Left lung (tissue), 4 donors: ENCODE measurements at regions not wholly inside any gene's neighbourhood (a gene's known extent, or its start where the extent isn't known, plus 50 kb on each side); places are given as distances from the start of the nearest gene placed in this dataset.

Experiments used
- ATAC-seq: fragments of 200-7000 bp; cut with Tn5 transposase; one replicate; pipeline ENCODE4 v1.9.1; 2020; ENCODE audit warnings: moderate library complexity
- DNase-seq, 4 donors: peaks; one replicate each; pipeline ENCODE4 v3.0.0-alpha.2; 2013 to 2020
- H3K27ac ChIP-seq, 2 donors: fragments of 200-600 bp; sonication (generic) in 1 of 2; one replicate each; pipeline versions ENCODE4 v1.5.0 to v1.8.0; 2020 to 2021
- H3K27me3 ChIP-seq, 2 donors: fragments of 200-600 bp; sonication (generic) in 1 of 2; one replicate each; pipeline versions ENCODE4 v1.5.0 to v1.8.0; 2020 to 2021
- H3K36me3 ChIP-seq, 2 donors: fragments of 200-600 bp; sonication (generic) in 1 of 2; one replicate each; pipeline versions ENCODE4 v1.5.0 to v1.8.0; 2020 to 2021
- H3K4me1 ChIP-seq, 2 donors: fragments of 200-600 bp; one replicate each; pipeline ENCODE4 v1.8.0; 2021
- H3K4me3 ChIP-seq, 2 donors: fragments of 200-600 bp; sonication (generic) in 1 of 2; one replicate each; pipeline versions ENCODE4 v1.5.0 to v1.8.0; 2020 to 2021; ENCODE audit warnings: mild to moderate bottlenecking in 1 of 2
- H3K9me3 ChIP-seq, 2 donors: fragments of 200-600 bp; sonication (generic) in 1 of 2; one replicate each; pipeline versions ENCODE4 v1.5.0 to v1.8.0; 2020 to 2021
- intact Hi-C, 2 donors: fragments of 100-400 bp; cut with DNase I; formaldehyde crosslinking; loops; one replicate each; pipeline versions ENCODE4 v1.11.2 to v1.14.2; 2022
- TF ChIP-seq, protein P1 (sequence below), 2 donors: fragments of 200-600 bp; sonication (generic) in 1 of 2; IDR thresholded peaks; one replicate each; pipeline versions ENCODE4 v1.5.0 to v1.8.0; 2021; ENCODE audit warnings: antibody characterized with exemption in 2 of 2
- donor health status: DM: no; HTN: yes; CAD: no.
- donor health status: DM: no; HTN: no; CAD: no.

GRCh38 chr4:27128443-27128842, 267.8 kb downstream of the STIM2 start:
- H3K36me3 ChIP-seq = no peaks in the 10 kb centered on the region
- intact Hi-C loops = no loop called here
- DNase-seq (no peak), ATAC-seq (no peak)
- no peaks in the 10 kb centered on the region for H3K4me1 ChIP-seq
- no peaks in the 10 kb centered on the region for H3K27me3 ChIP-seq
- H3K4me3 ChIP-seq = no peak overlapping the region
- TF ChIP-seq, protein P1, sequence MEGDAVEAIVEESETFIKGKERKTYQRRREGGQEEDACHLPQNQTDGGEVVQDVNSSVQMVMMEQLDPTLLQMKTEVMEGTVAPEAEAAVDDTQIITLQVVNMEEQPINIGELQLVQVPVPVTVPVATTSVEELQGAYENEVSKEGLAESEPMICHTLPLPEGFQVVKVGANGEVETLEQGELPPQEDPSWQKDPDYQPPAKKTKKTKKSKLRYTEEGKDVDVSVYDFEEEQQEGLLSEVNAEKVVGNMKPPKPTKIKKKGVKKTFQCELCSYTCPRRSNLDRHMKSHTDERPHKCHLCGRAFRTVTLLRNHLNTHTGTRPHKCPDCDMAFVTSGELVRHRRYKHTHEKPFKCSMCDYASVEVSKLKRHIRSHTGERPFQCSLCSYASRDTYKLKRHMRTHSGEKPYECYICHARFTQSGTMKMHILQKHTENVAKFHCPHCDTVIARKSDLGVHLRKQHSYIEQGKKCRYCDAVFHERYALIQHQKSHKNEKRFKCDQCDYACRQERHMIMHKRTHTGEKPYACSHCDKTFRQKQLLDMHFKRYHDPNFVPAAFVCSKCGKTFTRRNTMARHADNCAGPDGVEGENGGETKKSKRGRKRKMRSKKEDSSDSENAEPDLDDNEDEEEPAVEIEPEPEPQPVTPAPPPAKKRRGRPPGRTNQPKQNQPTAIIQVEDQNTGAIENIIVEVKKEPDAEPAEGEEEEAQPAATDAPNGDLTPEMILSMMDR (IDR thresholded peaks at IDR 0.05) = no peak
- H3K27ac ChIP-seq = no peak overlapping the region
- peaks cover 0 to 1% of the 10 kb centered on the region in 2 donors for H3K9me3 ChIP-seq

DNA sequence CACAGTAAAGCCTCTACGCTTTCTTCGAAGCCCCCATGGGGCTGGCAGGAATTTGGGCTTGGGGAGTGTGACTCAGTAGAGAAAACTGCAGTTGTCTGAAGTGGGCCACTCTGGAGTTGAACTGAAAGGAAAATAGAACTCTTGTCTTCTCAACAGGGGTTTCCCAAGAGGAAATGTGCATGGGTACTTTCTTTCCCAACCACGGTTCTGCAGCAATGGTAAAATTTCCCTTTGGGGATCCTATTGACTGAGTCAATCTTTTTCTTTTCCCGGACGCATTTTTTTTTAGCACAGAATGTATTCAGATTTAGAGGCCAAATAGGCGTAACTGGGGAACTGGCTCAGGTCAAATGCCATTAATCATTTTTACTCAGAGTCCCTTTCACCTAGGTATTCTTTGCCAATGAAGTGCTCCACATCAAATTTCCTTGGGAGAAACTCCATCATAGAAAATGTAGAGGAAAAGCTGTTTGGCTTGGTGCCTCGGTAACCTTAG, 269.3 kb downstream of the STIM2 start:
- TF ChIP-seq, protein P1 (IDR thresholded peaks at IDR 0.05) = no peak
- Histone ChIP-seq H3K27me3 (no peaks in the 10 kb centered on the region), H3K36me3 (no peaks in the 10 kb centered on the region), H3K27ac (no peak overlapping the region), H3K4me1 (no peaks in the 10 kb centered on the region), H3K4me3 (no peak overlapping the region), H3K9me3 (peaks cover 0 to 7% of the 10 kb centered on the region in 2 donors)
- ATAC-seq (no peak), DNase-seq (no peak)
- intact Hi-C loops = no loop called here

- Histone ChIP-seq H3K4me3 (no peak overlapping the region), H3K9me3 (peaks cover 0 to 17% of the 10 kb centered on the region in 2 donors), H3K36me3 (no peaks in the 10 kb centered on the region), H3K4me1 (no peaks in the 10 kb centered on the region), H3K27me3 (no peaks in the 10 kb centered on the region), H3K27ac (no peak overlapping the region)
- TF ChIP-seq, protein P1 (IDR thresholded peaks at IDR 0.05) = no peak
- intact Hi-C loops = no loop called here
- DNase-seq (no peak), ATAC-seq (no peak)
These were observed 271.9 kb downstream of the STIM2 start for GRCh38 chr4:27132497-27132896.

DNA sequence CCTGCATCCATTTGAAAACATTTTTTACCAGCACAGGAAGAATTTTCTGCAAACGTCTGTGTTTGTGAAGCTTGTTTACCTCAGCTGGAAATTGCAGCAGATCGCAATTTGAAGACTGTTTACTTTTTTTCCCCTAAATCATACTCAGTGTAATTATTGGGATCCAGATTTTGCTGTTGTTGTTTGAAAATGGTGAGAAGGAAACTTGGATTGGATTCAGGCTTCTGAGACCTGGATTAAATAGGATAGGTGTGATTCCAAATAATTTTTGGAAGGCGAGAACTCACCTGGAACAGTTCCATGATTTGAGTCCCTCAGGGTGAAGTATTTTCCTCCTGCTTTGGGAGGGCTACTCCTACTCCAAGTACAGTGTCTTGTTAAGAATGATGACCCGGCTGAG, 279.8 kb downstream of the STIM2 start:
- no peaks in the 10 kb centered on the region for H3K27me3 ChIP-seq
- ATAC-seq = no peak
- peaks cover 0 to 12% of the 10 kb centered on the region in 2 donors for H3K9me3 ChIP-seq
- intact Hi-C loops = no loop called here
- no peaks in the 10 kb centered on the region for H3K4me1 ChIP-seq
- TF ChIP-seq, protein P1 (IDR thresholded peaks at IDR 0.05) = no peak
- no peak overlapping the region for H3K27ac ChIP-seq
- no peak overlapping the region for H3K4me3 ChIP-seq
- DNase-seq = no peak
- no peaks in the 10 kb centered on the region for H3K36me3 ChIP-seq

DNA sequence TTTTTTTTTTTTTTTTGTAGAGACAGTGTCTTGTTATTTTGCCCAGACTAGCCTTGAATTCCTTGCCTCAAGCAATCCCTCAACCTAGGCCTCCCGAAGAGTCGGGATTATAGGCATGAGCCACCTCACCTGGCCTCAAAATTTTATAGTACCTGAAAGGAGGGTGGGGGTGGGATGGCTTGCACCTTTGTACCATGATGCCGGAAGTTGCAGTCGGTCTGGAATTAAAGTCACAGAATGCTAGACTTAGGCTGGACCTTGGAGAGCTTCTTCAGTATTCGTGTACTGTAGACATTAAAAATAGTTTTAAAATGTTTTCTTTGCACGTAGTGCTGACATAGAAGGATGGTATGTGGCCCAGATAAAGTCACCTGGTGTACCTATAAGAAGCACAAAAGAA, 280.9 kb downstream of the STIM2 start:
- TF ChIP-seq, protein P1 (IDR thresholded peaks at IDR 0.05) = no peak
- no peak for DNase-seq
- ATAC-seq = no peak
- H3K36me3 ChIP-seq = no peaks in the 10 kb centered on the region
- no peaks in the 10 kb centered on the region for H3K4me1 ChIP-seq
- no peak overlapping the region for H3K27ac ChIP-seq
- H3K27me3 ChIP-seq = no peaks in the 10 kb centered on the region
- intact Hi-C loops = no loop called here
- H3K9me3 ChIP-seq = peaks cover 0 to 5% of the 10 kb centered on the region in 2 donors
- no peak overlapping the region for H3K4me3 ChIP-seq
